NB4 (cell line): ENCODE measurements at regions not wholly inside any gene's neighbourhood (a gene's known extent, or its start where the extent isn't known, plus 50 kb on each side); places are given as distances from the start of the nearest gene placed in this dataset.

ENCODE experiments used
- DNase-seq: peaks from one replicate; pipeline ENCODE4 v3.0.0; 2010; ENCODE audit warnings: low read depth
- H3K4me3 ChIP-seq: one replicate; pipeline ENCODE4 v1.5.1; 2011; ENCODE audit warnings: mild to moderate bottlenecking, low read depth, low read length, moderate library complexity
- MYC ChIP-seq: IDR thresholded peaks from 2 replicates; pipeline ENCODE4 v1.6.1; 2011; ENCODE audit warnings: low read depth, low read length
- POLR2A ChIP-seq: IDR thresholded peaks from 2 replicates; pipeline ENCODE4 v1.6.1; 2011; ENCODE audit warnings: mild to moderate bottlenecking; ENCODE audit not compliant: insufficient read length; ENCODE audit errors: extremely low read depth
- TF ChIP-seq, protein P1 (sequence below): IDR thresholded peaks from one replicate; pipeline ENCODE4 v1.5.1; 2012; ENCODE audit warnings: low read depth, low read length
- TF ChIP-seq, protein P2 (sequence below): IDR thresholded peaks from 2 replicates; pipeline ENCODE4 v1.6.1; 2011; ENCODE audit warnings: low read depth, low read length

GRCh38 chr4:71268166-71268565 is 70.7 kb upstream of the SLC4A4 start:
- H3K4me3 ChIP-seq: no peak overlapping the region
- TF ChIP-seq, protein P1, sequence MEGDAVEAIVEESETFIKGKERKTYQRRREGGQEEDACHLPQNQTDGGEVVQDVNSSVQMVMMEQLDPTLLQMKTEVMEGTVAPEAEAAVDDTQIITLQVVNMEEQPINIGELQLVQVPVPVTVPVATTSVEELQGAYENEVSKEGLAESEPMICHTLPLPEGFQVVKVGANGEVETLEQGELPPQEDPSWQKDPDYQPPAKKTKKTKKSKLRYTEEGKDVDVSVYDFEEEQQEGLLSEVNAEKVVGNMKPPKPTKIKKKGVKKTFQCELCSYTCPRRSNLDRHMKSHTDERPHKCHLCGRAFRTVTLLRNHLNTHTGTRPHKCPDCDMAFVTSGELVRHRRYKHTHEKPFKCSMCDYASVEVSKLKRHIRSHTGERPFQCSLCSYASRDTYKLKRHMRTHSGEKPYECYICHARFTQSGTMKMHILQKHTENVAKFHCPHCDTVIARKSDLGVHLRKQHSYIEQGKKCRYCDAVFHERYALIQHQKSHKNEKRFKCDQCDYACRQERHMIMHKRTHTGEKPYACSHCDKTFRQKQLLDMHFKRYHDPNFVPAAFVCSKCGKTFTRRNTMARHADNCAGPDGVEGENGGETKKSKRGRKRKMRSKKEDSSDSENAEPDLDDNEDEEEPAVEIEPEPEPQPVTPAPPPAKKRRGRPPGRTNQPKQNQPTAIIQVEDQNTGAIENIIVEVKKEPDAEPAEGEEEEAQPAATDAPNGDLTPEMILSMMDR: no peak
- TF ChIP-seq, protein P2, sequence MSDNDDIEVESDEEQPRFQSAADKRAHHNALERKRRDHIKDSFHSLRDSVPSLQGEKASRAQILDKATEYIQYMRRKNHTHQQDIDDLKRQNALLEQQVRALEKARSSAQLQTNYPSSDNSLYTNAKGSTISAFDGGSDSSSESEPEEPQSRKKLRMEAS: no peak
- TF ChIP-seq POLR2A (no peak), MYC (no peak)
- DNase-seq: no peak

GRCh38 chr4:71269233-71269632 is 69.6 kb upstream of the SLC4A4 start:
- DNase-seq: no peak
- TF ChIP-seq, protein P1: no peak
- no peak overlapping the region for H3K4me3 ChIP-seq

DNA sequence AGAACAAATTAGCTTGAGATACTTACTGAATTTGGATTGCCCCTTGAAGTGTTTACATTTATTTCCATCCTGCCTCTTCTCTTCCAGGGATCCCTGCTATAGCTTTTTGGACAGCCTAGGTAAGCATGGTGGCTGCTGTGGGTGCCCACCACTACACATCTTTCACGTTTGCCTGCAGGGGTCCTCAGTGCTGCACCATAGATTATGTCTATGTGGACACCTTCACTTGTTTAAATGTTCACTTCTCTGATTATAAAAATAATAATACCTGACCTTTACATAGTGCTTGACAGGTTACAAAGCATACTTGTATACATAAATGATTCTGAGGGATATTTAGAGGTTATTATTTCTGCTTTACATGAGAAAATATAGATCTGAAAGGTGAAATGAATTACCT is 67.9 kb upstream of the SLC4A4 start:
- TF ChIP-seq, protein P1: peak; percentile 40
- TF ChIP-seq POLR2A: no peak
- TF ChIP-seq, protein P2: no peak
- DNase-seq: peak; percentile 41
- H3K4me3 ChIP-seq: no peak overlapping the region

- DNase-seq: no peak
- TF ChIP-seq, protein P1: no peak
- TF ChIP-seq POLR2A (no peak), MYC (no peak)
- TF ChIP-seq, protein P2: no peak
- H3K4me3 ChIP-seq: no peak overlapping the region
These were observed 65.8 kb upstream of the SLC4A4 start for GRCh38 chr4:71272976-71273375.

DNA sequence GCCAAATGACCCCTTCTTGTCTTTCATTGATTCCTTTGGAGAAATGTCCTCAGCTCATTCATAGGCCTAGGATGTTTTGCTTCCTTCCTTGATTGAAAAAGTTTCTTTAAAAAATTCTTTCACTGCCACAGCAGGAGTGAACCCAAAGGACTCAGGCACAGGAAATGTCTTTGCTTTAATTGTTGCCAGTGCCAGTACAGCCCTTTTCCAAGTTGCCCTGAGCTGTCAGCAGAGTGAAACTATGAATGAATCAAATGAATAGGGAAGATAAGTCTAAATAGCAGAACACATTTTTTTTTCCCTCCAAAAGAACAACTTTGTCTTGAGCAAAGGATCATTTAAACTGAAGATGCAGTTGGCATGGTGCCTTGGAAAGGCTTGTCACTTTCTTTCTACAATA is 63.8 kb upstream of the SLC4A4 start:
- H3K4me3 ChIP-seq: no peak overlapping the region
- TF ChIP-seq MYC: no peak
- TF ChIP-seq, protein P1: no peak
- no peak for TF ChIP-seq POLR2A
- DNase-seq: no peak

DNA sequence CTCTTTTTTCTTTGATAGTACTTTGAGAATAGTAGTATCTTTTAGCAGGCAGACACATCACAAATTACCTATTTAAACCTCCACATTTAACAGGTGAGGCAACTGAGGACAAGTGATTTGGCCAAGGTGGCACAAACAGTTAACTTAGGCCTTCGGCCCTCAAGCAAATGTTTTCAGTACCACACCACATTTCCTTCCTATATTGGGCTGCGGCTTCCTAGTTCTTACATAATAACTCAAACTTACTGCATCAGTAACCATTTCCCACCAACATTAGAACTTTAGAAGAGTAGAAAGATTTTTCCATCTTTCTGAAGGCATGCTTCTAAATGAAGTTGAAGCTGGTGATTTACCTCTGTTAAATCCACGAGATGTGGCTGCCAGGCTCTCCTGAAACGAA is 63.2 kb upstream of the SLC4A4 start:
- no peak overlapping the region for H3K4me3 ChIP-seq
- TF ChIP-seq, protein P1: no peak
- TF ChIP-seq POLR2A: no peak
- no peak for TF ChIP-seq MYC
- TF ChIP-seq, protein P2: no peak
- DNase-seq: peak; percentile 2
